WI38 (cell line): ENCODE measurements at regions not wholly inside any gene's neighbourhood (a gene's known extent, or its start where the extent isn't known, plus 50 kb on each side); places are given as distances from the start of the nearest gene placed in this dataset.

Source experiments
- H3K4me3 ChIP-seq: 2 replicates; pipeline ENCODE4 v1.5.1; 2011; ENCODE audit warnings: low read depth, mild to moderate bottlenecking, control low read depth, low read length
- CTCF ChIP-seq: IDR thresholded peaks from 2 replicates; pipeline ENCODE4 v1.5.1; 2012; ENCODE audit warnings: low read depth, mild to moderate bottlenecking, control low read depth, low read length

GRCh38 chr5:116389601-116390000 is 185.0 kb downstream of the SEMA6A start:
- TF ChIP-seq CTCF = no peak
- no peak overlapping the region for H3K4me3 ChIP-seq

GRCh38 chr5:116388564-116389258 is 185.9 kb downstream of the SEMA6A start:
- no peak overlapping the region for H3K4me3 ChIP-seq

GRCh38 chr5:116387738-116388137 is 186.9 kb downstream of the SEMA6A start:
- H3K4me3 ChIP-seq = no peak overlapping the region
- no peak for TF ChIP-seq CTCF

More at GRCh38 chr5:116388564-116389258, 185.9 kb downstream of the SEMA6A start:
- no peak for TF ChIP-seq CTCF

GRCh38 chr5:116386633-116387032 is 188.0 kb downstream of the SEMA6A start:
- TF ChIP-seq CTCF = no peak
- no peak overlapping the region for H3K4me3 ChIP-seq

- TF ChIP-seq CTCF = no peak
- H3K4me3 ChIP-seq = no peak overlapping the region
Observed at GRCh38 chr5:116382874-116383266, 191.8 kb downstream of the SEMA6A start.

- no peak for TF ChIP-seq CTCF
- no peak overlapping the region for H3K4me3 ChIP-seq
Observed at GRCh38 chr5:116382032-116382873, 192.4 kb downstream of the SEMA6A start.

- TF ChIP-seq CTCF = no peak
- H3K4me3 ChIP-seq = no peak overlapping the region
Observed at GRCh38 chr5:116381201-116381600, 193.4 kb downstream of the SEMA6A start.
